ENCODE measurements at regions not wholly inside any gene's neighbourhood (a gene's known extent, or its start where the extent isn't known, plus 50 kb on each side); places are given as distances from the start of the nearest gene placed in this dataset.

DNA sequence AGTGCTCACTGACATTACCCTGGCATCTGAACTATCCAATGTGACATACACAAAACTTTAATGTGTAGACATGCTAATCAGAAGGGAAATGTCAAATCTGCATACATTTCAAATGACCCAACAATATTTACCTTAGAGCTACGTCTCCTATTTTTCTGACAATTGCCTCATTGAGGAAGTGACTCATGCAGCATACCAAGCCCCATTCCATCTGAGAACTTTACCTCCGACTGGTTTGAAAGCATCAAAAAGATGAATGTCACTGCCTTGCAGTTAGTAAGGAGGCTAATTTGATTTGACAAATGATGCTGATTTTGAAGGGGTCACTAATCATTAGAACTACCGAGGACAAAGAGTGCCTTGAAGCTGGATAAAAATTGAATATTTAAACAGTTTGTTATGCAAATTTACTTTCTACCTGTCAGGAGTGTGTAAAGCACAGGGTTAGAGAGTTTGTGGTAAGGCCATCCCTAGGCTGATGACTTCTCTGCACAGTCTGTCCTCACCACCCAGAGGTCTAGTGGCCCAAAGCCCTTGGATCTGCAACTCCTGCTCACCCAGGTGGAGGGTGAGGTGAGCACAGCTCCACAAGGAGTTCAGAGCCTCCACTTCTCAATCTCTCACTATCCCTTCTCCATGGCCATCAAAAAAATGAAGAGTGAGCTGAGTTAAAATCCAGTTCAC, 500.3 kb upstream of the C1orf87 start:
- TF ChIP-seq ZFX (IDR thresholded peaks at IDR 0.05; ENCODE audit: borderline replicate concordance): no peak
- TF ChIP-seq, protein P1, sequence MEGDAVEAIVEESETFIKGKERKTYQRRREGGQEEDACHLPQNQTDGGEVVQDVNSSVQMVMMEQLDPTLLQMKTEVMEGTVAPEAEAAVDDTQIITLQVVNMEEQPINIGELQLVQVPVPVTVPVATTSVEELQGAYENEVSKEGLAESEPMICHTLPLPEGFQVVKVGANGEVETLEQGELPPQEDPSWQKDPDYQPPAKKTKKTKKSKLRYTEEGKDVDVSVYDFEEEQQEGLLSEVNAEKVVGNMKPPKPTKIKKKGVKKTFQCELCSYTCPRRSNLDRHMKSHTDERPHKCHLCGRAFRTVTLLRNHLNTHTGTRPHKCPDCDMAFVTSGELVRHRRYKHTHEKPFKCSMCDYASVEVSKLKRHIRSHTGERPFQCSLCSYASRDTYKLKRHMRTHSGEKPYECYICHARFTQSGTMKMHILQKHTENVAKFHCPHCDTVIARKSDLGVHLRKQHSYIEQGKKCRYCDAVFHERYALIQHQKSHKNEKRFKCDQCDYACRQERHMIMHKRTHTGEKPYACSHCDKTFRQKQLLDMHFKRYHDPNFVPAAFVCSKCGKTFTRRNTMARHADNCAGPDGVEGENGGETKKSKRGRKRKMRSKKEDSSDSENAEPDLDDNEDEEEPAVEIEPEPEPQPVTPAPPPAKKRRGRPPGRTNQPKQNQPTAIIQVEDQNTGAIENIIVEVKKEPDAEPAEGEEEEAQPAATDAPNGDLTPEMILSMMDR (IDR thresholded peaks at IDR 0.05): no peak

DNA sequence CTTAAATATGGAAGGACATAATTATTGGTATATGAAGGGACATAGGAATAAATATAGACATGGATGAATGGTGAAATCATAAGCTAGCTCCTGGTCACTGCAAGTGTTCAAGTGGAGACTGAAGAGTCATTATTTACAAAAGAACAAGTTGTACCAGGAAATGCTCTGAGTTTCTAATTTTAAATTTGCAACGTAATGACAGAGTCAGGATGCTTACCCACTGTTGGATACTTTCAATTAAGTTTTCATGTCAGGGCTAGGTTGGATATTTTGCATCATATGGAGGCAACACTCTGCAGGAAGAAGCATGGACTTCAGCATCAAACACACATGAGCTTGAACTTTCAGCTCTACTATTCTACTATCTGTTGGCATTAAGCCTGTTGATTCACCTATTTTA, 499.6 kb upstream of the C1orf87 start:
- H3K27ac ChIP-seq: peak overlapping the region; percentile 98
- no peak for TF ChIP-seq ZFX (IDR thresholded peaks at IDR 0.05; ENCODE audit: borderline replicate concordance)
- TF ChIP-seq, protein P1 (IDR thresholded peaks at IDR 0.05): no peak

More for the DNA sequence above, 500.3 kb upstream of the C1orf87 start:
- H3K27ac ChIP-seq: peak overlapping the region; percentile 98

DNA sequence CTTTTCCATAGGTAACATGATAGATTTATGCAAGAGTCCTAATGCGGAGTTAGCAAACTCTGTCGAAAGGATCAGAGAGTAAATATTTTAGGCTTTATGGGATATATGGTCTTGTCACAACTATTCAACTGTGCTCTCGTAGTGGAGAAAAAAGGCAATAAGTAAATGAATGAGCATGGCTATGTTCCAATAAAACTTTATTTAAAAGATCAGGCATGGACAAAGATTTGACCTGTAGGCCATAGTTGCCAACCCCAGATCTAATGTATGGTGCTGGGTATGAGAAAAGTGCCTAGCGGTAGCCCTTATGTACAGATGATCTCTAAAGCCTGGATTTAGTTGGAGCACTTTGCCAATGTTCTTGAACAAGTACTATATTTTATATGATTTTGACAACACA, 498.8 kb upstream of the C1orf87 start:
- no peak for TF ChIP-seq ZFX (IDR thresholded peaks at IDR 0.05; ENCODE audit: borderline replicate concordance)
- TF ChIP-seq, protein P1 (IDR thresholded peaks at IDR 0.05): no peak
- H3K27ac ChIP-seq: peak overlapping the region; percentile 98

DNA sequence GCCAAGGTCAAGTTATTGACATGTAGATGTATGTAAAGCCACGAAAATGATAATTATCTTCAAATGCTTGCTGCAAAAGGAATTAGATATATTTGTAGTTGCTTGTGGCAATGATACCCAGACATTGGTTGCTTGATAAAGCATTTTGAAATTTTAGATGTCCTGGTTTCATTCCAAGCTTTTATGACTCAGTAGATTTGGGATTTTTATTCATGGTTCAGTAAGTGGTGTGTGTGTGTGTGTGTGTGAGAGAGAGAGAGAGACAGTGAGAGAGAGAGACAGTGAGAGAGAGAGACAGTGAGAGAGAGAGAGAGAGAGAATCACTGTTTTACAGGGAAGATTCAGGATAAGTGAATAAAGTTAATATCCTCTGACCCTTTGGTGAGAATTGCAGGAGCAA, 498.2 kb upstream of the C1orf87 start:
- TF ChIP-seq ZFX (IDR thresholded peaks at IDR 0.05; ENCODE audit: borderline replicate concordance): no peak
- TF ChIP-seq, protein P1 (IDR thresholded peaks at IDR 0.05): no peak
- H3K27ac ChIP-seq: peak overlapping the region; percentile 98

DNA sequence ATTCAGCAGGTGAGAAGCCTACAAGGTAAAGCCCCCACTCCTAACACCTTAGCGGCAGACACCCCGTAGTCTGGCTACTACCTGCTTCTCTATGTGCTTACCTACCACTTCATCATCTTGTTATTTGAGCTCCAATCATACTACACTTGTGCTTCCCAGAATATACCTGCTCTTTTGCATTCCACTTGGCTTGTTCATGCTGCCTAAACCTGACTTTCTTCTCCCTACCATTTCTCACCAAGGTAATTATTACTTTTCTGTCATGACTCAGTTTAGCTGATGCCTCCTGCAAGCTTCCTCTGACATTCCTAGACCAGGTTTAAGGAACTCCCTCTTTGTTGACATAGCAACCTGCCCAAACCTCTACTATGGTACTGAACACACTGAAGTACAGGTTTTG, 495.6 kb upstream of the C1orf87 start:
- no peak overlapping the region for H3K27ac ChIP-seq

DNA sequence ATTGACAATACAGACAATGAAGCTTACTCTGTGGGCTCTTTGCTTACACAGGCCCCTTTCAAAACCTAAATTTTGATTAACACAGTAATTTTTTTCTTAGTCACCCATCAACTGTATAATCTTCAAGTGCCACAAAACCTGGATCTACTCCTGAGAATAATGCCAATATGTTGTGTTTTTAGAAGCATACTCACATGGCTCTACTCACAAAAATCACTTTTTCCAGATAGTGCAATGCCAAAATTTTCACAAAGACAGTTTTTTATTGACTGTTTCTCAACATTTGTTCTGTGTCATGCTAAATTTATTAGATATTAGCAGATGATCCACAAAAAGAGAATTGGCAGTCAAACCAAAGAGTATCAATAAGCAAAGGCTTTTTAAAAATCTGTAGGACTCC, 493.7 kb upstream of the C1orf87 start:
- H3K27ac ChIP-seq: no peak overlapping the region
- TF ChIP-seq, protein P1 (IDR thresholded peaks at IDR 0.05): no peak
- TF ChIP-seq ZFX (IDR thresholded peaks at IDR 0.05; ENCODE audit: borderline replicate concordance): no peak

More for the DNA sequence above, 495.6 kb upstream of the C1orf87 start:
- no peak for TF ChIP-seq ZFX (IDR thresholded peaks at IDR 0.05; ENCODE audit: borderline replicate concordance)
- TF ChIP-seq, protein P1 (IDR thresholded peaks at IDR 0.05): no peak

DNA sequence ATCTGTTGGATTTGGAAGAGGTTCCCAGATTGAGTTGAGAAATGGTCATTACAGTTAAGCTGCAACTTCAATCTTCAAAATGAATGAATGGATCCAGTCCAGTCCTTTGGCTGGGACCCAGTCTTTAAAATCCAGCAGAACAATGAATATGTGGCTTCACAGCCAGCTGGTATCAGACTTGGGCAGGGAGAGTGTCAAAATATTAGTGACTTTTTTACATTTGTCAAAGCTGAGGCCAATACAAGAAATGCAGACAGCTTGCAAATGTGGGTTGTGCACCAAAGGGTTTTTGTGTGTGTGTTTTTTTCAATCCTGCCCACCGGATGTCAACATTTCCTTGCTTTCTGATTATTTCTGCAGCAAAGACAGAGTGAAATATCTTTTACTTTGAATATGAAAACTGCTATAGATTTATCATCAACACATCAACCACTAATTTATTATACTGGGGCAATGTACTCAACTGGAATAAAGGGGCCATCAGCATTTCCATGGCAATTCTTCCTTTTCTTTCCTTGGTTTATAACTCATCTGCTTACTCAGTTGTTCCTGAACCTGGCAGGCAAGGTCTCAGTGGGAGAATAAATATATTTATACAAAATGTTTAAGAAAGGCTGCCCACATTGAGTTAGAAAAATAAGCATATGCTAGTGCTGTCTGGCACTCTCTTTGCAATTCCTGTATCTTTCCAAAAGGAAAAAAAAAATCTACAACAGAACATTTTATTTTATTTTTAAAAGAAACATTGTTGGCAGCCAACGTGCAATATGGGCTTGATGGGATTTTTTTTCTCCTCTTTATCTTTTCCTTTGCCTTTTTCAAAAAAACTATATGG, 491.6 kb upstream of the C1orf87 start:
- no peak for TF ChIP-seq ZFX (IDR thresholded peaks at IDR 0.05; ENCODE audit: borderline replicate concordance)
- TF ChIP-seq, protein P1 (IDR thresholded peaks at IDR 0.05): no peak
- H3K27ac ChIP-seq: no peak overlapping the region
